HEK293 (cell line): ENCODE measurements at regions not wholly inside any gene's neighbourhood (a gene's known extent, or its start where the extent isn't known, plus 50 kb on each side); places are given as distances from the start of the nearest gene placed in this dataset.

Source experiments
- CTCF ChIA-PET: fragments of 350-600 bp; formaldehyde crosslinking; extraction: SDS; loops from one replicate; lab custom pipeline; 2021; ENCODE audit warnings: antibody characterized with exemption; lab: Yijun Ruan, JAX
- POLR2A ChIA-PET: fragments of 300-600 bp; formaldehyde crosslinking; extraction: SDS; loops from one replicate; lab custom pipeline; 2020; ENCODE audit warnings: antibody characterized with exemption, inconsistent platforms; lab: Yijun Ruan, JAX
- H3K27ac ChIP-seq: fragments of 200-500 bp; sonication (Bioruptor generic); 2 replicates; pipeline ENCODE4 v1.5.1; 2014; ENCODE audit warnings: low read depth, low read length, control low read depth, inconsistent platforms; ENCODE audit errors: extremely low read depth
- H3K36me3 ChIP-seq, 2 experiments: fragments of 200-500 bp in 1 of 2; sonication (Bioruptor generic) in 1 of 2; 1 replicate in 1 of 2; 2 replicates in 1 of 2; pipeline ENCODE4 v1.5.1; 2014 to 2017; ENCODE audit warnings: inconsistent platforms in 2 of 2, low read length in 2 of 2; ENCODE audit not compliant: control insufficient read depth in 2 of 2, insufficient read depth in 1 of 2
- H3K4me1 ChIP-seq: fragments of 200-500 bp; sonication (Bioruptor generic); 2 replicates; pipeline ENCODE4 v1.5.1; 2014; ENCODE audit warnings: mild to moderate bottlenecking, low read length, inconsistent platforms; ENCODE audit not compliant: control insufficient read depth, insufficient read depth
- H3K4me3 ChIP-seq: 2 replicates; pipeline ENCODE4 v1.5.1; 2011; ENCODE audit warnings: low read depth, mild to moderate bottlenecking, control low read depth, low read length, moderate library complexity
- H3K9me3 ChIP-seq: fragments of 200-500 bp; sonication (Bioruptor generic); 2 replicates; pipeline ENCODE4 v1.5.1; 2014; ENCODE audit warnings: low read depth, low read length, inconsistent platforms; ENCODE audit not compliant: control insufficient read depth, insufficient read depth
- FEZF1 ChIP-seq: fragments of 450-650 bp; formaldehyde crosslinking; IDR thresholded peaks from 2 replicates; pipeline ENCODE4 v1.5.1; 2016; ENCODE audit warnings: missing biosample characterization, missing genetic modification characterization
- GLIS2 ChIP-seq: fragments of 450-650 bp; formaldehyde crosslinking; IDR thresholded peaks from 2 replicates; pipeline ENCODE4 v1.5.1; 2016; ENCODE audit warnings: missing biosample characterization, missing genetic modification characterization
- MZF1 ChIP-seq: fragments of 450-650 bp; formaldehyde crosslinking; IDR thresholded peaks from 2 replicates; pipeline ENCODE4 v1.5.1; 2017; ENCODE audit warnings: missing biosample characterization, missing genetic modification characterization, borderline replicate concordance
- PBX3 ChIP-seq: sonication (generic); formaldehyde crosslinking; IDR thresholded peaks from 2 replicates; pipeline ENCODE4 v1.8.1; 2022; ENCODE audit warnings: mild to moderate bottlenecking, moderate library complexity, missing genetic modification reagents
- YY2 ChIP-seq: fragments of 450-650 bp; formaldehyde crosslinking; IDR thresholded peaks from 2 replicates; pipeline ENCODE4 v1.5.1; 2016; ENCODE audit warnings: missing biosample characterization, missing genetic modification characterization
- ZBTB20 ChIP-seq: fragments of 450-650 bp; formaldehyde crosslinking; IDR thresholded peaks from 2 replicates; pipeline ENCODE4 v1.5.1; 2016; ENCODE audit warnings: missing biosample characterization, missing genetic modification characterization
- ZFP69B ChIP-seq: fragments of 450-650 bp; formaldehyde crosslinking; IDR thresholded peaks from 2 replicates; pipeline ENCODE4 v1.5.1; 2016; ENCODE audit warnings: missing biosample characterization, missing genetic modification characterization
- ZNF10 ChIP-seq: fragments of 450-650 bp; formaldehyde crosslinking; IDR thresholded peaks from 2 replicates; pipeline ENCODE4 v1.5.1; 2017; ENCODE audit warnings: missing biosample characterization, missing genetic modification characterization
- ZNF121 ChIP-seq: fragments of 450-650 bp; formaldehyde crosslinking; IDR thresholded peaks from 2 replicates; pipeline ENCODE4 v1.5.1; 2016; ENCODE audit warnings: missing biosample characterization, missing genetic modification characterization
- ZNF155 ChIP-seq: fragments of 450-650 bp; formaldehyde crosslinking; IDR thresholded peaks from 2 replicates; pipeline ENCODE4 v1.5.1; 2016; ENCODE audit warnings: missing biosample characterization, missing genetic modification characterization
- ZNF221 ChIP-seq: fragments of 450-650 bp; formaldehyde crosslinking; IDR thresholded peaks from 2 replicates; pipeline ENCODE4 v1.5.1; 2017; ENCODE audit warnings: missing biosample characterization, missing genetic modification characterization, borderline replicate concordance
- ZNF223 ChIP-seq: fragments of 450-650 bp; formaldehyde crosslinking; IDR thresholded peaks from 2 replicates; pipeline ENCODE4 v1.5.1; 2016; ENCODE audit warnings: missing biosample characterization, missing genetic modification characterization
- ZNF239 ChIP-seq: fragments of 450-650 bp; formaldehyde crosslinking; IDR thresholded peaks from 2 replicates; pipeline ENCODE4 v1.5.1; 2016; ENCODE audit warnings: missing biosample characterization, missing genetic modification characterization
- ZNF302 ChIP-seq: fragments of 450-650 bp; formaldehyde crosslinking; IDR thresholded peaks from 2 replicates; pipeline ENCODE4 v1.5.1; 2016; ENCODE audit warnings: missing biosample characterization, missing genetic modification characterization, low read depth
- ZNF37A ChIP-seq: fragments of 450-650 bp; IDR thresholded peaks from 2 replicates; pipeline ENCODE4 v1.5.1; 2018; ENCODE audit warnings: missing biosample characterization, missing genetic modification characterization
- ZNF501 ChIP-seq: fragments of 450-650 bp; formaldehyde crosslinking; IDR thresholded peaks from 2 replicates; pipeline ENCODE4 v1.5.1; 2016; ENCODE audit warnings: missing biosample characterization, missing genetic modification characterization
- ZNF510 ChIP-seq: fragments of 450-650 bp; formaldehyde crosslinking; IDR thresholded peaks from 2 replicates; pipeline ENCODE4 v1.5.1; 2018; ENCODE audit warnings: mild to moderate bottlenecking, missing genetic modification characterization, missing biosample characterization; ENCODE audit not compliant: insufficient replicate concordance
- ZNF530 ChIP-seq: fragments of 450-650 bp; formaldehyde crosslinking; IDR thresholded peaks from 2 replicates; pipeline ENCODE4 v1.5.1; 2016; ENCODE audit warnings: low read depth, missing biosample characterization, missing genetic modification characterization
- ZNF629 ChIP-seq: fragments of 450-650 bp; formaldehyde crosslinking; IDR thresholded peaks from 2 replicates; pipeline ENCODE4 v1.5.1; 2017; ENCODE audit warnings: missing biosample characterization, missing genetic modification characterization
- ZNF692 ChIP-seq: fragments of 450-650 bp; formaldehyde crosslinking; IDR thresholded peaks from 2 replicates; pipeline ENCODE4 v1.5.1; 2016; ENCODE audit warnings: missing biosample characterization, missing genetic modification characterization
- ZNF785 ChIP-seq: fragments of 450-650 bp; formaldehyde crosslinking; IDR thresholded peaks from 2 replicates; pipeline ENCODE4 v1.5.1; 2016; ENCODE audit warnings: missing biosample characterization, missing genetic modification characterization
- ZNF843 ChIP-seq: fragments of 450-650 bp; formaldehyde crosslinking; IDR thresholded peaks from 2 replicates; pipeline ENCODE4 v1.5.1; 2016; ENCODE audit warnings: missing biosample characterization, missing genetic modification characterization
- TF ChIP-seq, protein P1 (sequence below): fragments of 450-650 bp; formaldehyde crosslinking; IDR thresholded peaks from 2 replicates; pipeline ENCODE4 v1.5.1; 2016; ENCODE audit warnings: missing biosample characterization, missing genetic modification characterization

DNA sequence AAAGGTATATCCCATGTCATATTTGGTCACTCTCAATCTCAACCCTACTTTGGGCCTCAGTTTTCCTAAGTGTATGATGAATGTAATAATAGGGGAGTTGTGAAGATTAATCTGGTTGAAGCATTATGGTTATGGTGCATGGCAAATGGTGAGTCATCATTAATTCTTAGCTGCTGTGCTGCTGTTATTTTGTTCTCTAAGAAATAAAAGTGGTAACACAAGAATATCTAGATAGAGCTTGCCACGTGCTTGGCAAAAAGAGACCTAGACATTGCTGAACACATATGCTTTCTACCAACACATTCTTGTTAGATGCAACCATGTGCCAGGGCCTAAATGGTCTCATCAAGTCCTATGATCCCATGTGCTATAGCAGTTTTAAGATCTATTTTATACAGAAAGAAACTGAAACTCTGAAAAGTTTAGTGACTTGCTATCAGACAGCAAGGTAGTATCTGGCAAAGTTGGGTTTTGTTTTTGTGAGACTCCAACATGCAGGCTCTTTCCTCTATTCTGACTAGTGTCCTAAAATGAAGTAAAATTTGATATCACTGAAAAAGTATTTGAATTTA is 699.9 kb upstream of the MEF2C start (continued):
- TF ChIP-seq ZNF221 (no peak), ZNF530 (tag by site-specific recombination) (no peak), ZNF37A (tag by site-specific recombination) (no peak), ZNF10 (no peak), ZNF155 (tag by site-specific recombination) (no peak), ZNF223 (tag by site-specific recombination) (no peak), ZFP69B (no peak)

DNA sequence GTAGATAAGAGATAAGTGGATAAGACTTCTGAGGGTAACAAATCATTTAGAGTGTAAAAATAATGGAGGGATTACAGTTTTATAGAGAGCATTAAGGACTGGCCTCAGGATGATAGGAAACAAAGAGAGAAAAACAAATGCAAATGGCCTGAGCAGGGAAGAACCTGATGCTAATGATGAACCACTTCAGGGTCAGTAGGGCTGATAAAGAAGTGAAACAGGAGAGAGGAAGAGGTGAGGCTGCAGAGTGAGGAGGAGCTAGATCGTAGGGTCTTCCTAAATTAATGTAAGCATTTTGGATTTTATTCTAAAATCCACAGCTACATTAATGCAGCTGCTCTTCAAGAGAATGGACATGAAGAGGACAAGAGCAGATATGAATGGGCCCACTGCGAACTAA is 698.0 kb upstream of the MEF2C start:
- Histone ChIP-seq H3K4me1 (no peaks in the 10 kb centered on the region), H3K4me3 (no peak overlapping the region), H3K27ac (no peak overlapping the region), H3K36me3 (no peaks in the 10 kb centered on the region), H3K9me3 (no peaks in the 10 kb centered on the region)
- TF ChIP-seq FEZF1 = no peak
- TF ChIP-seq ZNF501 (tag by site-specific recombination) = no peak
- TF ChIP-seq ZBTB20 (tag by site-specific recombination) = no peak
- TF ChIP-seq PBX3 (CRISPR knock-in tag) = no peak
- TF ChIP-seq MZF1 (tag by site-specific recombination) = no peak
- no peak for TF ChIP-seq ZNF510 (tag by site-specific recombination)
- CTCF ChIA-PET = no interaction called here
- POLR2A ChIA-PET = no interaction called here

DNA sequence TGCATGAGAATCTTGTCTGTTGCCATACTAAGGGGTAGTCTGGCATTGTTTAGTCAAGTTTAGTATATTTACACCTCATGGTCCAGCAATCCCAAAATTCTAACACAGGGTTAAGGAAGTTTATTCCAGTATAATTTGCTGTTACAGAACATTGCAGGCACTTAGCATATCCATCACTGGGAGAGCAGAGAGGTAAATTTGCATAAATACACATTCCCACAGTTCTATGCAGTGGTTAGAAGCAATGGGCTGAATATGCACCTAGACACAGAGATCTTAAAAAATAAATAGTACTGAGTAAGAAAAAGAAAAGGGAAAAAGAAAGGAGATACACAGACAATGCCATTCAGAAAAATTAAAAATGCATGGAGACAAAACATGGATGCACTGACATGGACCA is 692.3 kb upstream of the MEF2C start:
- CTCF ChIA-PET = no interaction called here
- H3K36me3 ChIP-seq = no peaks in the 10 kb centered on the region
- H3K27ac ChIP-seq = no peak overlapping the region
- H3K4me3 ChIP-seq = no peak overlapping the region
- H3K9me3 ChIP-seq = no peaks in the 10 kb centered on the region
- POLR2A ChIA-PET = no interaction called here
- TF ChIP-seq, protein P1, sequence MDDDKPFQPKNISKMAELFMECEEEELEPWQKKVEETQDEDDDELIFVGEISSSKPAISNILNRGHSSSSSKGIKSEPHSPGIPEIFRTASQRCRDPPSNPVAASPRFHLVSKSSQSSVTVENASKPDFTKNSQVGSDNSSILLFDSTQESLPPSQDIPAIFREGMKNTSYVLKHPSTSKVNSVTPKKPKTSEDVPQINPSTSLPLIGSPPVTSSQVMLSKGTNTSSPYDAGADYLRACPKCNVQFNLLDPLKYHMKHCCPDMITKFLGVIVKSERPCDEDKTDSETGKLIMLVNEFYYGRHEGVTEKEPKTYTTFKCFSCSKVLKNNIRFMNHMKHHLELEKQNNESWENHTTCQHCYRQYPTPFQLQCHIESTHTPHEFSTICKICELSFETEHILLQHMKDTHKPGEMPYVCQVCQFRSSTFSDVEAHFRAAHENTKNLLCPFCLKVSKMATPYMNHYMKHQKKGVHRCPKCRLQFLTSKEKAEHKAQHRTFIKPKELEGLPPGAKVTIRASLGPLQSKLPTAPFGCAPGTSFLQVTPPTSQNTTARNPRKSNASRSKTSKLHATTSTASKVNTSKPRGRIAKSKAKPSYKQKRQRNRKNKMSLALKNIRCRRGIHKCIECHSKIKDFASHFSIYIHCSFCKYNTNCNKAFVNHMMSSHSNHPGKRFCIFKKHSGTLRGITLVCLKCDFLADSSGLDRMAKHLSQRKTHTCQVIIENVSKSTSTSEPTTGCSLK = no peak
- no peak for TF ChIP-seq ZNF302 (tag by site-specific recombination)
- TF ChIP-seq ZNF121 (tag by site-specific recombination) = no peak
- TF ChIP-seq YY2 (tag by site-specific recombination) = no peak
- TF ChIP-seq GLIS2 (tag by site-specific recombination) = no peak
- TF ChIP-seq ZNF843 = no peak
- TF ChIP-seq ZNF692 (tag by site-specific recombination) = no peak
- no peak for TF ChIP-seq ZNF239
- no peak for TF ChIP-seq ZNF785 (tag by site-specific recombination)
- no peak for TF ChIP-seq ZNF629 (tag by site-specific recombination)
- TF ChIP-seq, all 188 proteins: peak for 0
- H3K4me1 ChIP-seq = no peaks in the 10 kb centered on the region
